NCI-H526 (cell line): ENCODE measurements at regions not wholly inside any gene's neighbourhood (a gene's known extent, or its start where the extent isn't known, plus 50 kb on each side); places are given as distances from the start of the nearest gene placed in this dataset.

ENCODE experiments used
- DNase-seq, 2 experiments: peaks; one replicate each; lab custom pipeline; 2025; lab: John Stamatoyannopoulos, UW

DNA sequence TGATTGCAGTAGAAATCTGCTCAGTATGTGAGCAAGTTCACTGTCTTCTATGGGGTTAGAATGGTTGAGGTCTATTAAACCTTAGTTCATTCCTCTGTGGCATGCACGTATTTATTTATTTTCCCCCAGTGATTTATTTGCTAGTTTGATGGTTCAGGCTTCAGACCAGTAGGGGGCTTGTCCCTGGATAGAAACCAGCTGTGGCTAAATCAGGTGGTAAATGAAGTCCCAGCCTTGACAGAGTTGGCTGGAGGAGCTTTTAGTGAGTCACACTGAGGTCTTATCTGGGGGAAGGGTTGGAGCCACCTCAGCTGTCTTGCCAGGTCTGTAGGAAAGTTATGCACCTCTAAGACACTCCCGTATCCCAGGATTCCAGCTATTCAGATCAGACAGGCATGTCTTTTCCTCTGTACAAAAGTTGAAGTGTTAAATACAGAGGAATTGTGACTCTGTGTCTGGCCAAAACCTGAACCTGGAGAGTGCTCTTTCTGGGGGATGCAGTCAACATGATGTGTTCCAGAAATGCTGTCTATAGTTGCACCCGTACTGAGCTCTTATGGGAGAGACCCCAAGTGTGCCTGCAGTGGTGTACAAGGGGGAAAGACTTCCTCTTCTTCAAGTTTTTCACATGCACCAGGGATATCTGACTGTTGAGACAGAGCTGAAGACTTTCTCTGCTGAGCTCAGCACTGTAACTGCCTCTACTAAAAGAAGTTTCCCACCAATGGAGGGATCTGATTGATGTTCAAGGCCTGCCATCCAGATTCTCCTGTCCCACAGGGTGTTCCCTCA, 1322.1 kb downstream of the TMEM121 start:
- DNase-seq, result peak; percentile 45 to 71

DNA sequence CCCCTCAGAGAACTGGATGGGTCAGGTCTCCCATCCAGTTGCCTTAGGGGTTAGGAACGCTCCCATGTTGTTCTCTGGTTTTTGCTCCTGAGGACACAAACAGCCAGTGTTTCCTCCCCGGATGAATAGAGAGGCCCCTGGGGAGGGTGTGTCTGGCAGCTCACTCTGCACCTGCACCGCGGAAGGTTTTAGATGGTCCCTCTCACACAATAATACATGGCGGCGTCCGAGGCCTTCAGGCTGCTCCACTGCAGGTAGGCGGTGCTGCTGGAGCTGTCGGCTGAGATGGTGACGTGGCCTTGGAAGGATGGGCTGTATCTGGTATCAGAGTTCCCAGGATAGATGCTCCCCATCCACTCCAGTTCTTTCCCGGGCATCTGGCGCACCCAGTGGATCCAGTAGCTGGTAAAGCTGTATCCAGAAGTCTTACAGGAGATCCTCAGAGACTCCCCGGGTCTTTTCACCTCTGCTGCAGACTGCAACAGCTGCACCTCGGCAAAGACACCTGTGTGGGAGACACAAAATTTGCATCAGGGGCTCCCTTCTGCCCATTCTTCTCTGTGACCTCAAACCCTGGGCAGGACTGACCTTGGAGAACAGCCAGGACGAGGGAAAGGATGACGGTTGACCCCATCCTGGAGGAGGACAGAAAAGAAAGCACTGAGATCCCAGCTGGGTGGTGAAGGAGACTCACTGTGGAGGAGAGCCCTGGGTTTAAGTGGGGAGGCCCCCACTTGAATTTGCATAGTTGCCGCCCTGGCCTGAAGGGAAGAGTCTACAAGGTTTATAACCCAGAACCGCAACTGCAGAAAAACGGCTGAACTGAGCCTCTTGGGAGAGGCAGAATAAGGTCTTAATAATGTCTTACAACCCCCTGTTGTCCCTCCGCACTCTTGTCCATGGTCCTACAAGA, 1324.8 kb downstream of the TMEM121 start:
- DNase-seq, result peak; percentile 96 to 97

DNA sequence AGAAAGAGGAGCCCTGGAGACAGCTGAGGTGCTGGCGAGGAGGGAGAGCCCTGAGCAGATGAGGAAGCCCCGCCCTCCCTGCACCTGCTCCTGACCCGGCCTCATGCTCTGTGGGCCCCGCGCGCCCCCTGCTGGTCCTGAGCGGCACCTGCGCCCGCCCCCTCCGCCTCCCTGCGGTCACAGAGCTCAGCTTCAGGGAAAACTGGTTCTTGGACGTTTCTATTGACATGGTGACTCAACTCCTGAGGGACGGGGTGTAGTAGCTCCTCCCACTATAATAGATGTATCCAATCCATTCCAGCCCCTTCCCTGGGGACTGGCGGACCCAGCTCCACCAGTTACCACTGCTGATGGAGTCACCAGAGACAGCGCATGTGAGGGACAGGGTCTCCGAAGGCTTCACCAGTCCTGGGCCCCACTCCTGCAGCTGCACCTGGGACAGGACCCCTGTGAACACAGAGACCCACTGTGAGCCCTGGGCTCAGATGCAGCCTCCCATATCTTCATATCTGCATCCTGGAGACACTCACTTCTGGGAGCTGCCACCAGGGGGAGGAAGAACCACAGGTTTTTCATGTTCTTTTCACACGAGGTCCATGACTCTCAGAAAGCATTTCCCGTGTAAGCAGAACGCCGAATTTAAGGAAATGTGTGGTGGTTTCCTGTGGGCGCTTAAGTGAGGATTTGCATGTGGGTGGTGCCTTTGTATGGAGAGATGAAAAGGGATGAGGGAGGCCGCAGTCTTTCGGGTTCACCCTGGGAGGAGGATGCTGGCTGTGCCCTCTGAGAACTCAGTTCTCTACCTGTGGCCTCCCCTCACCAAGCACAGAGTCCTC, 1346.4 kb downstream of the TMEM121 start:
- DNase-seq, result peak; percentile 97 to 98

DNA sequence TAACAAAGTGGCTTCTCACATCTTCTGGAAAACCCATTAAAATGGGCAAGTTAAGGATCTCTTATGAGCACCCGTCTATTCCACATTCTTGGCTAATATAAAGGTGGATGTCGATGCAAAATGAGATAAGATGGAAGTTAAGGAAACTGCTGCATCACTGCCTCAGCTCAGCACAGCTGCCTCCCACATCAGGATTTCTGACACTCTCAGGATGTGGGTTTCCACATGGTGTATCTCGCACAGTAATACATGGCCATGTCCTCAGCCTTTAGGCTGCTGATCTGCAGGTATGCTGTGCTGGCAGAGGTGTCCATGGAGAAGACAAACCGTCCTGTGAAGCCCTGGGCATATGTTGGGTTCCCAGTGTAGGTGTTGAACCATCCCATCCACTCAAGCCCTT, 1348.0 kb downstream of the TMEM121 start:
- no peak for DNase-seq

- peak in 1 of 2 experiments; percentile 73 for DNase-seq
These were observed 1349.1 kb downstream of the TMEM121 start for GRCh38 chr14:106875503-106875902.

GRCh38 chr14:106876711-106877110, 1350.3 kb downstream of the TMEM121 start:
- no peak for DNase-seq

DNA sequence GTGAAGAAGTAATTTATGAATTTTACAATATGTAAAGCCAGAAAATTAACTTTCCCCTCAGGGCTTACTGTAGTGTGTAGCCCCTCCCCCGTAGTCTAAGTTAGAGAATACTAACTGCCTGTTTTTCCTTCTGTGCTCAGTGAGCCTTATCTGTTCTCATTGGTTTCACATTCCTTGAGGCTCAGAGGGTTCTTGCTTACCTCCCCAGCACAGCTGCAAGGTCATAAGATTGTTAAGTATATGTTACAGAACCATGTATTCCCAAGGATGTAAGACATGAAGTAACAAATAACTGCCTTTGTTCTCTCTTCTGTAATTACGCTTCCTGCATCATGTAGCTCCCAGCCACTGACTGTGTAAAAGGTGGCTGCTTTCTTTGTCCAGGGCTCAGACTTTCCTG, 1351.1 kb downstream of the TMEM121 start:
- peak; percentile 53 to 66 for DNase-seq

GRCh38 chr14:106879241-106879640, 1352.9 kb downstream of the TMEM121 start:
- DNase-seq, result peak; percentile 48 to 73

GRCh38 chr14:106883218-106883692, 1356.9 kb downstream of the TMEM121 start:
- DNase-seq, result peak in 1 of 2 experiments; percentile 21
